Fibroblast of skin of left quadriceps (primary cell): ENCODE measurements at regions not wholly inside any gene's neighbourhood (a gene's known extent, or its start where the extent isn't known, plus 50 kb on each side); places are given as distances from the start of the nearest gene placed in this dataset.

Experiments
- DNase-seq, 2 experiments: peaks; one replicate each; pipeline ENCODE4 v3.0.0-alpha.2; 2013; ENCODE audit warnings: low read depth in 2 of 2

DNA sequence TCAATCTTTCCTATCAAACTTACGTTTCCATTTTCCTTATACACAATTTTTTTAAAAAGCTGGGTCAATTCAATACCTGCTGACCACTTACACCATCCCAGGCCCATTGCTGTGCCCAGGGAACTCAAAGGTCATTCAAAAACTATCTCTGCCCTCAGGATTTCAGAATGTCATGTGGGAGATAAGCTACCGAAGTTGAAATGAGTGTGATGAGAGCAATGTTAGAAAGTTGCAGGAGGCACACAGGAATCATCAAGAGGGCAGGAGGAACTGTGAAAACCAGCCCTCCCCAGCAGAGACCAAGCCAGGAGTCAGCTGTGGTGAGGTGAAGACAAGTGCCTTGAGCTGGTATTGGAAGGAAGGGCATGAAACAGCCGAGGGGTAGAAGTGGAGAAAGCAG lies 195.9 kb downstream of the HS3ST3A1 start:
- DNase-seq: no peak

DNA sequence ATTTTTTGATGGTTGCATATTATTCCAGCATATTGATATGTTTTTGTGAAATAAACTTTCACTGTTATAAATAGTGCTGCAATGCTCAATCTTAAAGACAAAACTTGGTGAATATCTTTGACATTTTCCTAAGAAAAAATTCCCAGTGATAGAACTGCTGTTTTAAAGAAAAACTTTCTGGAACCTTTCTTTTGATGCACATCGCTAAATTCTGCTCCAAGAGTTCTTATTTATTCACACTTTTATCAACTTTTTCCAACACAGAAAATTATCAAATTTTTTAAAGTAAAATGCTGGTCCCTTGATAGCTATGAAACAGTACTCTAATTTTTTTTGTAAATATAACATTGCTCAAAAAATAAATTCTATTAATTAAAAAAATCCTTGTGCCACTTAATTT lies 196.6 kb downstream of the HS3ST3A1 start:
- no peak for DNase-seq

DNA sequence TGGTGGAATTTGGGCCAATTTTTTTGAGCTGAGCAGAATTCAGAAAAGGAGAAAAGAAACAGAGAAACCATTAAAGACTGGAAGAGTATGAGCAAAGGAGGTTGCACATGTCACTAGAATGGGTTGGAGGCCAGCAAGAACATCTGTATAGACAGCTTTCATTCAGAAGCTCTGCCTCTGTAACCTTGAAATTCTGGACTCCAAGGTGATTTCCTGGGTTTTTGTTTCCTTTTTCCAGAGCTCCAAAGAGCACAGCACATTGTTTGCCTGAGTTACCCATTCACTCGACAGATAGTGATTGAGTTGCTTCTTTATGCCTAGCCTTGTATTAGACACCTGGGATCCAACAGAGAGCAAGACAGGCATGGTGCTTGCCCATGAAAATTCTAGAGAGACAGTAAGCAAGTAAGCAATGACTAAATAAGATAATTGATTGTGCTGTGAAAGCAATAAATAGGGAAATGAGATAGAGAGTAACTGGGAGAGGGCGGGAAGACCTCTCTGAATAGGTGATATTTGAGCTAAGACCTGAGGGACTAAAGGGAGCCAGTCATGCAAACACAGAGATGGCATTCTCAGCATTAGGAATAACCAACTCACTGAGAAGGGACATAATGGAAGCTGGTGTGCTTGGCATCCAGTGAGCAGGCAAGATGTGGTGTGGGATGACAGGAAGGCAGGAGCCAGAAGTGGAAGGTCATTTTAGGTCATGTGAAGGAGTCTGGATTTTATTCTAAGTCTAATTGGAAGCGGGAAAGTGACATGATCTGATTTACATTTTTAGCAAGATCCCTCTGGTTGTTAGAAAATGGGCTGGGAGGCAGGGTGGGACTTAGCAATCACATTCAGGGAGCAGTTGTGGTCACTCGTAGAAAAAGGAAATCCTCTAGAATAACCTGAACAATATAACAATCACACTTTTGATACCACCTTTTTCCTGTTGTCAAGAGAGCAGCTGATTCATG lies 197.5 kb downstream of the HS3ST3A1 start:
- DNase-seq: no peak

DNA sequence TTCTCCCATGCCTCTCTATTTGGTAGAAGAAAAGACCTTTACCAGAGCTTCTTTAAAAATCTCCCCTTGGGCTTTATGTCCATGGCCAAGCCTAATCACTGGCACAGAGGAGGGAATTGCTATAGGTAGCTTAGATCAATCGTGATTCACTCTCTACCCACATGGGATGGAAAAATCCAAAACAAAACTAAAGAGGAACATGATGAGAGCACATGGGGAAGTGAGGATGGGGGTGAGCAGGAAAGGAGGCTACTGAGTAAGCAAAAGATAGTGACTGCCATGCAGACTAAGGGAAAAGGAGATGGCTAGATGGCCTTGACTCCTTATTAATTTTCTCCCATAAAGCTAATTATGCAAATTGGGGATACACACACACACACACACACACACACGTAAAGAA lies 201.2 kb downstream of the HS3ST3A1 start:
- no peak for DNase-seq

DNA sequence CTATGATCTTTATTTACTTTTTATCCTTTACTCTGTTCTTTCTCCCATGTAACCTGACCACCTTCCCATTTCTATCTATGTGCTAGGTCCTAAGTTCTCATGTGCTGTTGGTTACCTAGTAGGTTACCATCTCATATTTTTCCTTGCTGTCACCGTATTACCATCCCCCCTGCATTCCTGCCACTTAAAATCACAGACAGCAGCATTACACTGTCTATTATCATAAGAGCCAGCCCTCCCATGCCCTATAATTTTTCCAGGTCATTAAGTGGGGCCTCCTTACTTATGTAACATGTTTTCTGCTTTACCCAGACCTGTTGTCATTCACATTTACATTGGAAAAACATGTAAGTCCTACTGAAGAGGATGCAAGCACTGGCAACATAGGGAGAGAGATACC lies 202.9 kb downstream of the HS3ST3A1 start:
- no peak for DNase-seq

DNA sequence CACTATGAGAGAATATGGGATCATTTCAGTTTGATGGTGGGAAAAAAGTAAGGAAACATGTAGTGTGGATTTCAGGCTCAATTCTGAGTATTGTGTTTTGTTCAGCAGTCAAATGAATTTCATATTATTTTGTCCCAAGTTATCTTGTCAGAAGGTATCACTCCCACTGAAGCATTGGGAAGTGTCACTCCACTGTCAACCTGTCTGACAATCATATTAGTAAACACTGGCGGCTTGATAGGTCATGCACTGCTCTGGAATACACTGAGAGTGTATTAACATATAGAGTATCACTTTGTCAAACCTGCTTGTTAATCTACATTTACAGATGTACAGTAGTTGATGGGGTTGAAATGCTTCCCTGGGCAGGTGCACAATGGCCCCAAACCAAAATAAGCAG lies 203.6 kb downstream of the HS3ST3A1 start:
- no peak for DNase-seq

DNA sequence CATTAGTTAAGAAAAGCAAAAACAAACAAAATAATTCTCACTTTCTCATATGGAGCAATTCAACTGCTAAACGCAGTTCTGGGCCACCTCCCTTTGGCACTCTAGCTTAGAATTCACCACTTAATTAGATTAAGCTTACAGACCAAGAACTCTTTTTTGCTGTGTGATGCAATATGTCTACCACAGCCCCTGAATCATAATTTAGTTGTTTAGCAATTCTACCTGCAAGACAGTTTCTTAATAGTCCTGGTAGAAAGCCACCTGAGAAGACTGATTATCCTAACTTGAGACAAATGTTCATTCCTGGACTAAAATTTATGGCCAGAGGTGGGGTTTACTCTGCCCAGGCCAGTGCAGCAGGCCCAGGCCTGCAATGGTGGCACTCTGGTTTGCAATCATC lies 205.9 kb downstream of the HS3ST3A1 start:
- DNase-seq: no peak

DNA sequence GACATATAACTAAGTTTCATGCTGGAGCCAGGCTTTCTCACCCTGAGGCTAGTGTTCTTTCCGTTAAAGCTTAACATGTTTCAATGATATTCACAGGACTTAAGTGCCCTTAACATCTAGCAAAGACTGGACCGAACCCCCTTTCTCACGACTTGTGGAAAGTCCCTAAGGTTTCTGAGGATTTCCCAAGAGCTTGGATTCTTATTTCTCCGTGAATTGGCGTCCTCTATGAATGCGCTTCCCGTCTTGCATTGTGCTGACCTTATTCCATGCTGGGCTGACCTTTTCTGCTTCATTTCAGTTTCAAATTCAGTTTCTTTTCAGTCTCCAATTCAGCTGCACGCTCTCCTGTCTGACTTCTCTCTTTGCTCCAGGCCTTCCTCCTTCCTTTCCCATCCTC lies 206.4 kb downstream of the HS3ST3A1 start:
- DNase-seq: no peak

DNA sequence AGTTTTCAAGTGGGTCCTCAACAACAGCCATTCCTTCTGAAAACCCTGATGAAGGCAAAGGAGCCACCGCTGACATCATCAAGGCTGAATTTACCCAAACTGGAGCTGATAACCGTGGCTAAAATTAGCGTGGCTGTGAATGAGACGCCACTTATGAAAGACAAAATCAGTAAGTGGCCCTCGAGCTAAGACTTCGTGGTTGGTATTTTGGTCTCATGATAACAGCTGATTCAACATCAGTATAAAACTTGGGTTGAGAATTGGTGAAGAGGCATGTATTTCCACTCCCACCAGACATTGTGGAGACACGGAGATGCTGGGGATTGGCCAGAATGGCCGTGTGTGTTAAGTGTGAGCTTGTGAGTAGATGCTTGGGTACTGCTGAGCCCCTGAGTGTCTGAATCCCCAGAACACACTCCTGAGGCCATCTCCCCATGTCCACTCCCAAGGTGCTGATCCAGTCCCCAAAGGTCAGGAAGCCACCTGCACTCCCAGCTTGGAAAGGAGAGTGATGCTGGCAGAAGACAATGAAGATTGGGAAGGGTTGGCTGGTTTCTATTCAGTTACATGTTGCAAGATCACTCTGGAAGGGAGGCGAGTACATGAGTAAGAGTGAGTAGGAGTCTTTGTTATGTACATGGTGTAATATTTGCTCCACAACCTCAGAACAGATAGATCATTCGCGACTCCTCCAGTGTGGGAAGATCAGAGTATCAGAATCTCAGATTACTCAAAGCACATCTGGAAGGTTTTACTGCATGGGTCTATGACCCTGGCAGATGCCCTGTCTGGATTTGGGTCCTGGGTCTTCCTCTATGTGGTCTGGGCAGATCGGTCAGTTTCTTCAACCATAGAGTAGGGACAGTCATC lies 207.7 kb downstream of the HS3ST3A1 start:
- DNase-seq: no peak

DNA sequence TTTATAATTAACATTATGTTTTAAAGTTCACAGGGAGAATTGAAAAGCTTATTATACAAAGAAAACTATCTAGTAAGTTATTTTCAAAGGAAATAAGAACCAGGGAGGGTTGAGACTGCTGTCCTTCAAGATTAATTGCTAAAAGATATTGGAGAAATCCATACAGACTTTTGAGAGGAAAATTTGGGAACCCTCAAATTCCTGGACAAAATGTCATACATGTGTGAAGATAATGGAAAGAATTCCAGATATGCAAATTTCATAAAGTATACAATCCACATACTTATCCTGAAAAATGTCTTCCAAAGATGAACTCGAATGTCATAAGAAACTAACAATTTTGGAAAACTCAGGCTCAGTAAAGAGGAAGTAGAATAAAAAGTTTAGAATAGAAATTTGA lies 213.8 kb downstream of the HS3ST3A1 start:
- DNase-seq: no peak

DNA sequence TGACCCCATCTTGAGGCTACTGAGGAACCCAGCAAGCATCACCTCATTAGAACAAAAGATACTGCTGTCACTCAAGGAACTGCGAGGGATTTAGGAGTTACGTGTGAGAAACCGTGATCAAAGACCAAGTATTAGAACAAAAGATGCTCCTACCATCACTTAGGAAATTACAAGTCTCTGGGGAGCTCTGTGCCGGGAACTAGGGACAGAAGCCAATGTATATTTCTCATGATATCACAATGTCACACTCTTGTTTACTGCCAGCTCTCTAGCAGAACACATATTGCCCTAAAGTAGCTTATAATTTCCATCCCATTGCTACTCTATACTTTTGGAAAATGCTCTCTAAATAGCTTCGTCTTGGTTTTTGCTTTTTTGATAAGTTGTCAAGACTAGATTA lies 214.5 kb downstream of the HS3ST3A1 start:
- DNase-seq: no peak

DNA sequence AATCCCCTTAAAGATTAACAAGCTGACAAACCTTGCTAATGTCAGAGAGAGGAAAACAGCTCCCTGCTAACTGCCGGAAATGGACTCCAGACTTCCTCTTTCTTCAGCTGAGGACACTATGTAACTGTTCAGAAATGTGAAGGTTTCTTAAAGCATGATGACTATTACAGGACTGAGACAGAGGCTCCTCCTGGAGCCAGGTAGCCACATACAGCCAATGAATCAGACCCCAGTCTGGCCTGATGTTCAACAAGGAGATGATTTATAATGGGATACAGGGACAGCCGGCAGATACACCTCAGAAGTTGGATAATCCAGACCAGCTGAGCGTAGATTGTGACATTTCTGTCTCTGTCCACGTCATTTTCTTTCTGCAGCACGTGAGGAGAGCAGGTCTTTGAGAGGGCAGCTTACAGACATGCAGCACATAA lies 216.2 kb downstream of the HS3ST3A1 start:
- no peak for DNase-seq

DNA sequence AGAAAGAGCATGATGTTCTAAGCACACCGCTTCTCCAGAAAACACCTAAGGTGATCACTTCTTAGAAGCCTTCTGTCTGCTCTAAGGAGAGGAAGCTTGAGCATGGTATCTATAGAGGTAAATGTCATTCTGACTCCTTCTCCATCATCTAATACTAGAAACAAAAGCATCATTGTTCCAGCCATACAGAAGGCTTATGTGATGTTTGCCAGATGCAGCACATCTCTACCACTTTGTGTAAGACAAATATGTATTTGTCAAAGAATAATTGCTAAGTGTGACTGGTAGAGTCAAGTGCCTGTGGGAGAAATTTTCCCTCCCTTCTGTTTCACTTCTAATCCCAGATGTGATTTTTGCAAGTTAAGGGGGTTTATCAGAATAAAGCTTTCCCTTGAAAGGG lies 217.1 kb downstream of the HS3ST3A1 start:
- DNase-seq: no peak

DNA sequence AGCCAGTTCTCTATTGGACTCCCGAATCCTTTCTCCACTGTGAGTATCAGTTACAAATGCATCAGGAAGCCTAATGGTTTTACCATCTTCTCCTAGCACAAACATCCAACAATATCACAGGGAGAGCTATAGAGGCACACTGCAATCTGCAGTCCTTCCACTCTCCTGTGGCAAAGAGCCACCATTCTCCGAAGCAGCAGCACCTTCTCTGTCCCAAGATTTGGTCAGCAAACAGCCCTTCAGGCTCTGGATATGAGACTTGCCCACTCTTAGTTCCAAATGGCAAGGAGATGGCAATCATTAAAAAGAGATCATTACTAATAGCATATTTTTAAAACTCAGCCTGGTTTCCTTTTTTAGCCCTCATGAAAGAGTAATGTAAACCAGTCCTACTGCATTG lies 223.4 kb downstream of the HS3ST3A1 start:
- no peak for DNase-seq

DNA sequence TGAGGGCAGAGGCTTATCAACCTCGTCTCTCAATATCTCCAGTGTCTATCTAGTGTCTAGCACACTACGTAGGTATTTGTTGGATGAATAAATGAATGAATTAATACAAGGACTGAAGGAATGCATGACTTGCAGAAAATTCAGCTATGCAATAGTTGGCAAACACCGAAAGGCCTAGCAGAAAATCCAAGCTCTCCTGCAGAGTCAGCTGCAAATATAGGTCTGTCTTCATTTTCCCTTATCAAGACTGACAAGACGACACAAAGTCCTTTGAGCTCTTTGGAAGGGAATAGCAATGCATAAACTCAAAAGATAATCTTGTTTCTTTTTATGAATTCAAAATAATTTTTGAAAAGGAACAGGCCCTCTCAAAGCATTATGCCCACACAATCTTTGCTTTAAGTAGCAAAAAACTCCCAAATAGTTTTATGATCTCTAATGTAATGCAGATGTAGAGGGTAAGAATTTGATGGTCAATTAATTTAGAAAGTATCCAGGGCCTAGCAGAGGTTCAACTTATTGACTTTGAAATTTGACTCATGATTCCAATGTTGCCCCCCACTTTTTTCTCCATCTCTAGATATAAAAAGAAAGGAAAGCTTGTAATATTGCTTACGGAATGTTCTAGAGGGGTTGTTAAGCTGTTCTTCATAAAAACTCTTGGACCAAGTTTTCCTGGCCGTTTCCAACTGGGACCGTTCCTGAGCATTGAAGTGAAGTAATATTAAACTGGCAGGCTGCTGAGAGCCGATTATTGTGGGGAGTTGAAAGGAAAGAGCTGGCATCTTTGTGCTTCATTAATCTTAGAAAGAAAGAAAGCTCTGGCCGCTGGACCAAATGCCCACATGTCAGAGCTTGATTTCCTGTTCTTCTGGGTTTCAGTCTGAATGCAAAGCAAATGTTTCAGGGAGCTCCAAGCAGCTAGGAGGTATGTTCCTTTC lies 227.3 kb downstream of the HS3ST3A1 start:
- no peak for DNase-seq

DNA sequence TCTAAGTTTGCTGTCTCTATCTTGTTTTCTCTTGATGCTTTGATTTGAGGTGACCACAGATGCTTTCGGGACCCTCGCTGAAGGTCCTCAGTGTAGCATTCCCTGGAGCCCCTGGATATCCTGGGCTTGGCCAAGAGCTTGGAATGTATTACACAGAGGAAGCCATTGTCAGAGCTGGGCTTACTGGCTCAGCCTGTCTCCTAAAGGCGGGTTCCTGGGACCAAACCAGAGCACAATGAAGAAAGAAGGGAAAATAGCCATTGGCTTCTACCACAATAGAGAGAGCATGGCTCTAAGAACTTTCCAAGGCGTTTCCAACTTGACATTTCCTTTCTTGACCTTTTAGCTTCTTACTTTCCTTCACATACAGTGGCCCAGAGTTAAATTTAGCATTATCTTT lies 229.3 kb downstream of the HS3ST3A1 start:
- no peak for DNase-seq

DNA sequence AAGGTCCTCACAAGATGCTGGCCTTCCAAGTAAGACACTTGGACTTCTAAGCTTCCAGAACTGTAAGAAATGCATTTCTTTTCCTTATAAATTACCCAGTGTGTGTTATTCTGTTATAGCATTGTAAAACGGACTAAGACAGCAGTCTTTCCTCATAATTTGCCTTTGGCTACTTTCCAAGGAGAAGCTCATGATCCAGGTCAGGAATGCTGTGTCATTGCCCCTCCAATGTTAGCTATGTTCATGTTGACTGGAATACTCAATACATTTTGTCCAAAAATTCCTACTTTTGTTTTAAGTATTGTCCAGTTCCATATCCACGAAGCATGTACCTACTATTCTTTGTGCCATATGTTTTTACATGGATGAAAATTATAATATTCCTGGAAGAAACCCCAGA lies 234.6 kb downstream of the HS3ST3A1 start:
- DNase-seq: no peak

DNA sequence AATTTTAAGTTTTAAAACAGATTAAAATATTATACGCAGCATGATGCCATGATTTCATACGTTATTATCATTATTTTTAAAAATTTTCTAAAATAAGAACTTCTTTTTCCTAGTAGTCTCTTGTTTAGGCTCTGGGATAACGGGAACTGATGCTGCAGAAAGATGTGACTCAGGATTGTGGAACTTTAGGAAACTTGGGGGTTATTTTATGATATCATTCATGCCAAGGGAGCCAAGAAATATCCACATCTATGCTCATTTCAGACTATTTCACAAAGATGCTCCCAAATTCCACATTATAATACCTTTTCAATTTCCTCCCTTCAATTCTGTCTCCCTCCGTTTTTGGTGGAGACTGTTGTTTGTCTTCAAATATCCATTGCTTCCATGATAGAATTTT lies 236.4 kb downstream of the HS3ST3A1 start:
- no peak for DNase-seq

DNA sequence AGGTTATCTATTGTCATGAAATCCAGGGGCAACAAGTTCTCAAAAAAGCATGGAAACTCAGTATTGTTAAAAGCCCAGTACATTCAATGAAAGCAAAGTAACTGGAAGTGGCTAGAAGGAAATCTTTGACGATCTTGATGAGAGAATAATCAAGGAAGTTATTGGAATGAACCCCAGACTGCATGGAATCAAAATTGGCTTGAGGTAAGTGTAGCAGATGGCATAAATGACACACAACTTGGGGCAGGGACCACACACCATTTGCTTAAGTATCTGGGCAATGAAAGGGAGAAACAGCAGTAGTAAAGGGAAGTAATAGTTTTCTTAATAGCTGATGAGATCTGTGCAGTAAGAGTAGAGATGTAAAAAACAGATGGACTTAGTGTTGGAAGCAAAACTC lies 238.0 kb downstream of the HS3ST3A1 start:
- no peak for DNase-seq

DNA sequence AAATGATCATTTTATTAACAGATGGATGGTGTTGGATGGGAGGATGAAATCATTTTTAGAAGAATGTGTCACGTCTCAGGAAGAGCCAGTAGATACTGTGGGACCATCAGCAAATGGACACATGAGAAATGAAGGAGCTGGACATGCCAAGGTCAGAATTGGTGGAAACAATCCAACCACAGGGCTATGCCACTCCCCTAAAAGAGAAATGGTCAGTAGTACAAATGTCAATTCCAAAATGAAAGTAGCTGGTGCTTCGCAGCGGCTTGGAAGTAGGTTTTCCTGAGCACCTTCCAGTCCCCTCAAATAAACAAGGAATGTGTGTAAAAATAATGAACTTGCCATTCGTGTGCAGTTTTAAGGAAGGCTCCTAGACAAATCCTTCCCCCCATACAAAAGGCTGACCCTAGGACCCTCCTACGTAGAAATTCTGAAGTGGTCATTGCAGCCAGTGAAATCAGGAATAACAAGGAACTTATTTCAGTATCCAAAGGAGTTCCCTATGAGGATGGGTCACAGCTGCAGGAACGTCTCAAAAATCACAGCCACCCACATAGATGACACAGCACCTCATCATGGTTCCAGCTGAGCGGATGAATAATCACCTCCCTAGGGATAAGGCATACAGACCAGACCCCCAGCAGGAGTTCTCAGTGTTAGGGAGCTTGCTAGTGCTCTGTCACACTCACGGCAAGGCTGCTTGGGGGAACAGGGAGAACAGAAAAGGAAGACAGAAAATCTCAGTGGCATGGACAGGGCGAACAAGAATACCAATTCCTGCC lies 239.2 kb downstream of the HS3ST3A1 start:
- peak in 1 of 2 experiments; percentile 18 for DNase-seq

DNA sequence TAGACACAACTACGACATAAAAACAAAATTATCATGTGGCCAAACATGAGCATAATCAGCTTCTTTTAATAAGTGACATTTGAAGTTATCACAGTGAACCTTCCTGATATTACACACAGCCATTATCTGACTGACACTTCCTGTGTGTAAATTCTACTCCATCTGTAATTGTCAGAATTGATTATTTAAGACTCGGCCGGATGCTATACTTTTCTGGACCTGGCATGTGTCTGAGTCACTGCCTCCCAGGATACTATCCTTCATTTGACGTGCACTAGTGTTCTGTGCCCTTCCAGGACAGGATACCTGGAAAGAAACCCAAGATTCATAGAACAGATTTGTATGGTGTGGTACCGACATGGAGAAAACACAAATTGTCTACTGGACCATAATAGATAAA lies 242.0 kb downstream of the HS3ST3A1 start:
- no peak for DNase-seq
